GM10266 (cell line): ENCODE measurements at regions not wholly inside any gene's neighbourhood (a gene's known extent, or its start where the extent isn't known, plus 50 kb on each side); places are given as distances from the start of the nearest gene placed in this dataset.

ENCODE experiments used
- DNase-seq: peaks from one replicate; pipeline ENCODE4 v3.0.0; 2012; ENCODE audit errors: extremely low spot score
- TF ChIP-seq, protein P1 (sequence below): IDR thresholded peaks from 2 replicates; pipeline ENCODE4 v1.5.1; 2012; ENCODE audit warnings: mild to moderate bottlenecking, low read depth; ENCODE audit not compliant: control insufficient read depth, insufficient read depth; ENCODE audit errors: missing control alignments

DNA sequence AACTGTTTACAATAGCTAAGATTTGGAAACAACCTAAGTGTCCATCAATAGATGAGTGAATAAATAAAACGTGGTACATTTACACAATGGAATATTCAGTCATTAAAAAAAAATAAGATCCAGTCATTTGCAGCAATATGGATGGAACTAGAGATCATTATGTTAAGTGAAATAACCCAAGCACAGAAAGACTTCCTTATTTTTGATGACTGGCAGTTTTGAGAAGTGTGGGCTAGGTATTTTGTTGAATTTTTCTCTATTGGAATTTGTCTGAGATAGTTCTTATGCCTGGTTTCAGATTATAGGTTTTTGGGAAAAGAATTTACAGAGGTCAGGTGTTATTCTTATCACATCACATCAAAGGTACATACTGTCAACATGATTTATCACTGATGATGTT is 293.8 kb upstream of the ARSJ start:
- TF ChIP-seq, protein P1, sequence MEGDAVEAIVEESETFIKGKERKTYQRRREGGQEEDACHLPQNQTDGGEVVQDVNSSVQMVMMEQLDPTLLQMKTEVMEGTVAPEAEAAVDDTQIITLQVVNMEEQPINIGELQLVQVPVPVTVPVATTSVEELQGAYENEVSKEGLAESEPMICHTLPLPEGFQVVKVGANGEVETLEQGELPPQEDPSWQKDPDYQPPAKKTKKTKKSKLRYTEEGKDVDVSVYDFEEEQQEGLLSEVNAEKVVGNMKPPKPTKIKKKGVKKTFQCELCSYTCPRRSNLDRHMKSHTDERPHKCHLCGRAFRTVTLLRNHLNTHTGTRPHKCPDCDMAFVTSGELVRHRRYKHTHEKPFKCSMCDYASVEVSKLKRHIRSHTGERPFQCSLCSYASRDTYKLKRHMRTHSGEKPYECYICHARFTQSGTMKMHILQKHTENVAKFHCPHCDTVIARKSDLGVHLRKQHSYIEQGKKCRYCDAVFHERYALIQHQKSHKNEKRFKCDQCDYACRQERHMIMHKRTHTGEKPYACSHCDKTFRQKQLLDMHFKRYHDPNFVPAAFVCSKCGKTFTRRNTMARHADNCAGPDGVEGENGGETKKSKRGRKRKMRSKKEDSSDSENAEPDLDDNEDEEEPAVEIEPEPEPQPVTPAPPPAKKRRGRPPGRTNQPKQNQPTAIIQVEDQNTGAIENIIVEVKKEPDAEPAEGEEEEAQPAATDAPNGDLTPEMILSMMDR, result no peak
- DNase-seq, result no peak

DNA sequence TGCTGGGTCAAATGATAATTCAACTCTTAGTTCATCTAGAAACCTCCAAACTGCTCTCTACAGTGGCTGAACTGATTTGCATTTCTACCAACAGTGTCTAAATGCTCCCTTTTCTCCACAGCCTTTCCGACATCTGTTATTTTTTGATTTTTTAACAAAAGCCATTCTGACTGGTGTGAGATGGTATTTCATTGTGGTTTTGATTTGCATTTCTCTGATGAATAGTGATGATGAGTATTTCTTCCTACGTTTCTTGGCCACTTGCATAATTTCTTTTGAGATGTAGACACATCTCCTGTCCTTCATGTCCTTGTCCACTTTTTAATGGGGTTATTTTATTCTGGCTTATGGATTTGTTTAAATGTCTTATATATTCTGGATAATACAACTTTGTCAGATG is 298.2 kb upstream of the ARSJ start:
- TF ChIP-seq, protein P1, result no peak
- no peak for DNase-seq

DNA sequence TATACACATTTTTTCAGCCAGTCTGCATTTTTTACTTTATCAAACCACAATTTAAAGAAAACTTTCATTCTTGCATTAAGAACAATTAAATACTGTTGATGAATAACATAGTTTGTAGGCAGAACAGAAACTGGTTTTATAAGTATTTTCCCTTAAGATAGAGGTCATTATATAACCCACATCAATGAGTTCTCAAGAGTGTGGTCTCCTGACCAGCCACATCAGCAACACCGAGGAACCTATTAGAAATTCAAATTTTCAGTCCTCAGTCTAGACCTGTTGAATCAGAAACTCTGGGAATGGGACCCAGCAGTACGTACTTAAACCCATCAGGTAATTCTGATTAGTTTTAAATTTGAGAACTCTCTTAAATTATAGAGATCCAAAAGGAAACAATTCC is 299.6 kb upstream of the ARSJ start:
- DNase-seq, result no peak
- TF ChIP-seq, protein P1, result no peak

DNA sequence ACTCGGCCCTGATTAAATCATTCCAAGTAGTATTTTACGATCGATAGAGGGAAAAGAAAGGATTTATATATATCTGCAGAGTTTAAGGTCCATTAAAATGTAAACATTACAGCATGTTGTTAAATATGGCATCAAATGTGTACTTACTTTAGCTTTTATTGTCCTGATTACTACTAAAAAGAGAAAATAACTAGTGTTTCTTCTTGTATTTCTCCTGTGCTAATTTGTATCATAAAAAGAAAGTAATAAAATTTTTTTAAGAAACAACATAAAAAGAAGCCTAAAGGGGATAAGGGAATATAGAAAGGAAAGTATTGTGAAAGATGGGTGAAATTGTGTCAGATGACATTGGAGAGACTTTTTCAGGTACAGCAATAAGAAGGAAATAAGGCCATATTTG is 300.3 kb upstream of the ARSJ start:
- TF ChIP-seq, protein P1, result no peak
- DNase-seq, result no peak

DNA sequence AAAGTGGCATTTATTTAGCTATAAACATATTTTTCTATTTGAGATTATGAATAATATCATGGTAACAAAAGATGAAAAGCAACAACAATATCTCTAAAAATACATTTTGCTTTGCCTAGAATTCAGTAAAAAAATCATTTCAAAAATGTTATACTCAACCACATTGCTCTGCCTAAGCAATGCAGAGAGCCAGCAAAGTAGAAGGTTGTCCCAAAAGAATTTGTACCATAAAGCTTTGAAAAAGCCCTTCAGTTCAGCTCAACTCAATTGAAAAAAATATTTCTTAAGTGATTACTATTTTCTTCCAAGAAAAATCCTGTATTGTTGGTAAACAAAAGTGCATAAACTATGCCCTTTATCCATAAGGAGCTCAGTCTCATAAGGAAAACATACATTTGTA is 301.2 kb upstream of the ARSJ start:
- TF ChIP-seq, protein P1, result no peak
- no peak for DNase-seq

DNA sequence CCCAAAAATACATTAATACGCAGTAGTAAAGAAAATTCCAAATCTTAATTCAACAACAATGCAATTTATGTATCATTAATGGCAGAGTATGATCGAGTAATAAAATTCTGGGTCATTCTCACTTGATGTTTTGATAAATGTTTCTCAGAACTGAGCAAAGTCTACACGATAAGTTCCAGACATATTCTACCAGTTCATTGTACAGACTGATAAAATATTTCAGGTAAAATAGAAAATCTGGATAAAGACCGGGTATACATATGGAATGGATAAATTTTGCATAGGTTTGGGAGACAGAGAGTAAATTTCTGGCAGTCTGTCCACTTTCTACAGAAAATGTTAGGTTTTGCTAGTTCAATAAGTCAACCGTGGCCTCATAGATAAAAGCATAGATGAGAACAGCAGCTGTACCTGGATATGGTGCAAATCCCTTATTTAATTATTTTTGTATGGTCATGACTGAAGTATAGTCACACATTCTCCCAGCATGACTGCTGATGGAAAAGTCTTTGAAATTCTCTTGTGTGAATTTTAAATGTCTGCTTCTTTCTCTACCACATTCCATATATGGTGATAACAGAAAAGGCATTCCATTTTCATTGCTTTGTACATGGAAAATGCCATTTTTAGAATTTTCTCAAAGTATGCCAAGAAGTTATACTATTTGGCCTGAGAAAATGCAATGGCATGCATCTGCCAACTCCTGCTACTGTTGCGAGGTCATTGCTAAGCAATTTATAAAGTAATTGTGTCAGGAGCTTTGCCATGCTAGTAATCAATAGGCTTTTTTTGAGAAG is 301.9 kb upstream of the ARSJ start:
- no peak for DNase-seq
- TF ChIP-seq, protein P1, result no peak

DNA sequence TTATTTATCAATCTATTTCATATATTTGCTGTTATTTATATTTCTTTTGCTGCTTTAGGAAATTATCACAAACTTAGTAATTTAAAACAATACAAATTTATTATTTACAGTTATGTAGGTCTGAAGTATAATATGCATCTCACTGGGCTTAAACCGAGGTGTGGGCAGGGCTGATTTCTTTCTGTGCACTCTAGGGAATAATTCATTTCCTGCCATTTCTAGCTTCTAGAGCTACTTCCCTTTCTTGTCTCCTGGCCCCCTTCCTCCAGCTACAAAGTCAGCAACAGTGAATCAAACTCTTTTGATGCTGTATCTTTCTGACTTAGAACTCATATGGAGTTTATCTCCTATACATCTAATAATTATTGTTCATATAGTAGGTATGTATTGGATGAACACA is 303.5 kb upstream of the ARSJ start:
- TF ChIP-seq, protein P1, result no peak
- DNase-seq, result no peak
